Esophagus muscularis mucosa (tissue), 3 donors: ENCODE measurements at regions not wholly inside any gene's neighbourhood (a gene's known extent, or its start where the extent isn't known, plus 50 kb on each side); places are given as distances from the start of the nearest gene placed in this dataset.

Experiments used
- POLR2A ChIP-seq: fragments of 450-650 bp; IDR thresholded peaks from one replicate; pipeline ENCODE4 v1.6.1; 2017; ENCODE audit warnings: antibody characterized with exemption, moderate library complexity, mild to moderate bottlenecking, low read depth
- POLR2AphosphoS5 ChIP-seq, 2 donors: sonication (generic); formaldehyde crosslinking; IDR thresholded peaks; one replicate each; pipeline ENCODE4 v1.6.1; 2017; ENCODE audit warnings: antibody characterized with exemption in 2 of 2
- TF ChIP-seq, protein P1 (sequence below), 3 experiments: fragments of 200-600 bp in 2 of 3; fragments of 450-650 bp in 1 of 3; sonication (generic) in 2 of 3; IDR thresholded peaks; one replicate each; pipeline ENCODE4 v1.5.1; 2017 to 2019; ENCODE audit warnings: antibody characterized with exemption in 3 of 3, mild to moderate bottlenecking in 2 of 3, moderate library complexity in 1 of 3

DNA sequence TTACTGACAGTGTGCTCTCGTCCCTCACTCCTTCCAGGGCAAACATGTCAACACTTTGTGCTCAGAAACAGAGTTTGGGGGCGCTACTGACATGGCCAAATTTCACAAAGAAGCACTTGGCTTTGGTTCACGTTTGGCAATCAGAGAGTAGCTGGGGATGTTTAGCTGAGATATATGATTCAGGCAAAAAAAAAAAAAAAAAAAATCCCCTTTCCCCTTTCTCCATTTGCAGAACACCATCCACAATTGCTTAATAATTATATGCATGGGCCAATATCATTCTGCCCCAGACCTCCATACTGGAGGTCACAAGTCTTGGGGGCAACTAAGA lies 128.4 kb upstream of the ADGRF1 start:
- TF ChIP-seq POLR2AphosphoS5 (IDR thresholded peaks at IDR 0.05) (no peak), POLR2A (no peak)
- TF ChIP-seq, protein P1, sequence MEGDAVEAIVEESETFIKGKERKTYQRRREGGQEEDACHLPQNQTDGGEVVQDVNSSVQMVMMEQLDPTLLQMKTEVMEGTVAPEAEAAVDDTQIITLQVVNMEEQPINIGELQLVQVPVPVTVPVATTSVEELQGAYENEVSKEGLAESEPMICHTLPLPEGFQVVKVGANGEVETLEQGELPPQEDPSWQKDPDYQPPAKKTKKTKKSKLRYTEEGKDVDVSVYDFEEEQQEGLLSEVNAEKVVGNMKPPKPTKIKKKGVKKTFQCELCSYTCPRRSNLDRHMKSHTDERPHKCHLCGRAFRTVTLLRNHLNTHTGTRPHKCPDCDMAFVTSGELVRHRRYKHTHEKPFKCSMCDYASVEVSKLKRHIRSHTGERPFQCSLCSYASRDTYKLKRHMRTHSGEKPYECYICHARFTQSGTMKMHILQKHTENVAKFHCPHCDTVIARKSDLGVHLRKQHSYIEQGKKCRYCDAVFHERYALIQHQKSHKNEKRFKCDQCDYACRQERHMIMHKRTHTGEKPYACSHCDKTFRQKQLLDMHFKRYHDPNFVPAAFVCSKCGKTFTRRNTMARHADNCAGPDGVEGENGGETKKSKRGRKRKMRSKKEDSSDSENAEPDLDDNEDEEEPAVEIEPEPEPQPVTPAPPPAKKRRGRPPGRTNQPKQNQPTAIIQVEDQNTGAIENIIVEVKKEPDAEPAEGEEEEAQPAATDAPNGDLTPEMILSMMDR (IDR thresholded peaks at IDR 0.05): no peak
